WTC11 (cell line): ENCODE measurements at regions not wholly inside any gene's neighbourhood (a gene's known extent, or its start where the extent isn't known, plus 50 kb on each side); places are given as distances from the start of the nearest gene placed in this dataset.

Source experiments
- ATAC-seq: fragments of 200-7000 bp; cut with Tn5 transposase; 2 replicates; pipeline ENCODE4 v1.10.0; 2021; ENCODE audit warnings: mild to moderate bottlenecking, moderate library complexity
- CTCF ChIA-PET: fragments of 300-600 bp; sonication (Branson Sonifier 250); formaldehyde crosslinking; loops from one replicate; lab custom pipeline; 2021; ENCODE audit warnings: antibody characterized with exemption; lab: Charles Lee
- POLR2A ChIA-PET: fragments of 350-600 bp; sonication (Branson Sonifier 250); formaldehyde crosslinking; loops from one replicate; lab custom pipeline; 2021; ENCODE audit warnings: antibody characterized with exemption; lab: Charles Lee
- DNase-seq: peaks from one replicate; pipeline ENCODE4 v3.0.0; 2021; ENCODE audit warnings: low spot score
- H3K27ac Mint-ChIP-seq: 2 replicates; pipeline ENCODE4 v1.8.0; 2021; ENCODE audit warnings: mixed read lengths
- H3K27me3 Mint-ChIP-seq: 2 replicates; pipeline ENCODE4 v1.8.0; 2021; ENCODE audit warnings: low read depth, mild to moderate bottlenecking, moderate library complexity, mixed read lengths
- H3K36me3 Mint-ChIP-seq: 2 replicates; pipeline ENCODE4 v1.8.0; 2021; ENCODE audit warnings: mixed read lengths
- H3K4me1 Mint-ChIP-seq: 2 replicates; pipeline ENCODE4 v1.8.0; 2022; ENCODE audit warnings: mixed read lengths
- H3K4me3 Mint-ChIP-seq: 2 replicates; pipeline ENCODE4 v1.8.0; 2021; ENCODE audit warnings: mild to moderate bottlenecking, moderate library complexity, mixed read lengths
- H3K9me3 Mint-ChIP-seq: 2 replicates; pipeline ENCODE4 v1.8.0; 2021; ENCODE audit warnings: mixed read lengths
- ARID4B ChIP-seq: sonication (generic); formaldehyde crosslinking; IDR thresholded peaks from 2 replicates; pipeline ENCODE4 v1.8.0; 2023; ENCODE audit warnings: missing genetic modification reagents, mild to moderate bottlenecking, borderline replicate concordance
- ATF1 ChIP-seq: sonication (generic); formaldehyde crosslinking; IDR thresholded peaks from 2 replicates; pipeline ENCODE4 v1.8.1; 2023; ENCODE audit warnings: mild to moderate bottlenecking, moderate library complexity, missing genetic modification reagents
- ATF2 ChIP-seq: sonication (generic); formaldehyde crosslinking; IDR thresholded peaks from 2 replicates; pipeline ENCODE4 v1.8.1; 2022; ENCODE audit warnings: low read depth, missing genetic modification reagents, borderline replicate concordance
- ATF3 ChIP-seq: sonication (generic); formaldehyde crosslinking; conservative IDR thresholded peaks from 2 replicates; pipeline ENCODE4 v1.8.1; 2022; ENCODE audit warnings: mild to moderate bottlenecking, missing genetic modification reagents
- CTCF ChIP-seq: fragments of 200-600 bp; IDR thresholded peaks from 2 replicates; pipeline ENCODE4 v1.8.0; 2022; ENCODE audit warnings: antibody characterized with exemption
- E2F1 ChIP-seq: sonication (generic); formaldehyde crosslinking; IDR thresholded peaks from 2 replicates; pipeline ENCODE4 v1.8.0; 2022; ENCODE audit warnings: mild to moderate bottlenecking, missing genetic modification reagents
- EMX1 ChIP-seq: fragments of 250-450 bp; sonication (Bioruptor Pico); IDR thresholded peaks from 2 replicates; pipeline ENCODE4 v1.8.0; 2021; ENCODE audit warnings: mild to moderate bottlenecking
- GTF2I ChIP-seq: fragments of 250-450 bp; sonication (Bioruptor Pico); conservative IDR thresholded peaks from 2 replicates; pipeline ENCODE4 v1.4.0; 2021; ENCODE audit warnings: mild to moderate bottlenecking
- NFATC4 ChIP-seq: fragments of 250-450 bp; sonication (Bioruptor Pico); IDR thresholded peaks from 2 replicates; pipeline ENCODE4 v1.9.0; 2021; ENCODE audit warnings: mild to moderate bottlenecking
- SP1 ChIP-seq: sonication (generic); formaldehyde crosslinking; conservative IDR thresholded peaks from 2 replicates; pipeline ENCODE4 v1.8.1; 2022; ENCODE audit warnings: missing genetic modification reagents
- TCF7 ChIP-seq: sonication (generic); formaldehyde crosslinking; IDR thresholded peaks from 2 replicates; pipeline ENCODE4 v1.8.0; 2022; ENCODE audit warnings: mild to moderate bottlenecking, low read depth, missing genetic modification reagents, moderate library complexity
- ZBTB21 ChIP-seq: sonication (generic); formaldehyde crosslinking; IDR thresholded peaks from 2 replicates; pipeline ENCODE4 v1.8.1; 2023; ENCODE audit warnings: mild to moderate bottlenecking, missing genetic modification reagents, borderline replicate concordance
- ZMAT4 ChIP-seq: fragments of 250-450 bp; sonication (Bioruptor Pico); IDR thresholded peaks from 2 replicates; pipeline ENCODE4 v1.9.0; 2021; ENCODE audit warnings: mild to moderate bottlenecking
- ZNF423 ChIP-seq: fragments of 250-450 bp; sonication (Bioruptor Pico); IDR thresholded peaks from 2 replicates; pipeline ENCODE4 v2.1.2; 2022; ENCODE audit warnings: mild to moderate bottlenecking, moderate library complexity
- ZNF512 ChIP-seq: sonication (generic); formaldehyde crosslinking; IDR thresholded peaks from 2 replicates; pipeline ENCODE4 v1.8.1; 2022; ENCODE audit warnings: missing genetic modification reagents, borderline replicate concordance
- ZNF671 ChIP-seq: fragments of 250-450 bp; sonication (Bioruptor Pico); IDR thresholded peaks from 2 replicates; pipeline ENCODE4 v1.8.0; 2021; ENCODE audit warnings: mild to moderate bottlenecking

GRCh38 chr1:242870966-242871365 is 346.5 kb upstream of the PLD5 start (continued):
- TF ChIP-seq ARID4B (CRISPR knock-in tag) (no peak), ZNF512 (CRISPR knock-in tag) (no peak)

- CTCF ChIA-PET = no interaction called here
- peaks cover 9% of the 10 kb centered on the region for H3K9me3 Mint-ChIP-seq
- DNase-seq (no peak), ATAC-seq (no peak)
- no peaks in the 10 kb centered on the region for H3K36me3 Mint-ChIP-seq
- H3K27ac Mint-ChIP-seq = no peak overlapping the region
- H3K27me3 Mint-ChIP-seq = peaks cover 2% of the 10 kb centered on the region; the same call in 1 of the 2 replicates
- TF ChIP-seq ZNF671 (no peak), E2F1 (CRISPR knock-in tag) (no peak), ZNF423 (CRISPR knock-in tag) (no peak), ATF1 (CRISPR knock-in tag) (no peak)
- H3K4me1 Mint-ChIP-seq = no peaks in the 10 kb centered on the region
- POLR2A ChIA-PET = no interaction called here
- no peak overlapping the region for H3K4me3 Mint-ChIP-seq
Observed at GRCh38 chr1:242856289-242856688, 331.8 kb upstream of the PLD5 start.

GRCh38 chr1:242854466-242854865 is 330.0 kb upstream of the PLD5 start:
- ChIA-PET POLR2A (no interaction called here), CTCF (no interaction called here)
- no peak for ATAC-seq
- Mint-ChIP-seq H3K27ac (no peak overlapping the region), H3K4me3 (no peak overlapping the region), H3K9me3 (peaks cover 26% of the 10 kb centered on the region), H3K27me3 (peaks cover 2% of the 10 kb centered on the region; the same call in 1 of the 2 replicates), H3K4me1 (no peaks in the 10 kb centered on the region), H3K36me3 (no peaks in the 10 kb centered on the region)
- no peak for DNase-seq
- no peak for TF ChIP-seq ATF3 (CRISPR knock-in tag)
- no peak for TF ChIP-seq ZNF512 (CRISPR knock-in tag)
- TF ChIP-seq SP1 (CRISPR knock-in tag) = no peak
- no peak for TF ChIP-seq ATF1 (CRISPR knock-in tag)
- TF ChIP-seq NFATC4 = no peak
- TF ChIP-seq ZBTB21 (CRISPR knock-in tag) = no peak
- TF ChIP-seq CTCF = no peak
- no peak for TF ChIP-seq TCF7 (CRISPR knock-in tag)
- no peak for TF ChIP-seq GTF2I (CRISPR knock-in tag)
- no peak for TF ChIP-seq ATF2 (CRISPR knock-in tag)
- no peak for TF ChIP-seq EMX1 (CRISPR knock-in tag)
- no peak for TF ChIP-seq ZMAT4 (CRISPR knock-in tag)
